Ascending aorta (tissue), 2 donors: ENCODE measurements at regions not wholly inside any gene's neighbourhood (a gene's known extent, or its start where the extent isn't known, plus 50 kb on each side); places are given as distances from the start of the nearest gene placed in this dataset.

Source experiments
- DNase-seq, 2 donors: peaks; one replicate each; pipeline ENCODE4 v3.0.0-alpha.2; 2019; ENCODE audit warnings: low spot score in 2 of 2
- H3K27ac ChIP-seq, 2 donors: fragments of 200-600 bp; sonication (generic); one replicate each; pipeline ENCODE4 v1.5.1; 2016 to 2017; ENCODE audit warnings: mild to moderate bottlenecking in 1 of 2
- H3K27me3 ChIP-seq: fragments of 200-600 bp; sonication (generic); one replicate; pipeline ENCODE4 v1.5.1; 2017
- H3K36me3 ChIP-seq, 2 donors: fragments of 200-600 bp; sonication (generic); one replicate each; pipeline ENCODE4 v1.5.1; 2016
- H3K4me1 ChIP-seq, 2 donors: fragments of 200-600 bp; sonication (generic); one replicate each; pipeline ENCODE4 v1.5.1; 2016 to 2017; ENCODE audit warnings: mild to moderate bottlenecking in 1 of 2
- H3K4me3 ChIP-seq, 2 donors: fragments of 200-600 bp; sonication (generic); one replicate each; pipeline ENCODE4 v1.5.1; 2016 to 2017; ENCODE audit warnings: mild to moderate bottlenecking in 1 of 2
- H3K9me3 ChIP-seq, 2 donors: fragments of 200-600 bp; sonication (generic); one replicate each; pipeline ENCODE4 v1.5.1; 2016
- intact Hi-C: fragments of 100-400 bp; cut with DNase I; formaldehyde crosslinking; loops from one replicate; pipeline ENCODE4 v1.15.1; 2023
- TF ChIP-seq, protein P1 (sequence below), 3 experiments: fragments of 200-600 bp in 2 of 3; fragments of 450-650 bp in 1 of 3; sonication (generic) in 2 of 3; IDR thresholded peaks; one replicate each; pipeline ENCODE4 v1.5.1; 2016 to 2019; ENCODE audit warnings: antibody characterized with exemption in 3 of 3, mild to moderate bottlenecking in 1 of 3, moderate library complexity in 1 of 3

DNA sequence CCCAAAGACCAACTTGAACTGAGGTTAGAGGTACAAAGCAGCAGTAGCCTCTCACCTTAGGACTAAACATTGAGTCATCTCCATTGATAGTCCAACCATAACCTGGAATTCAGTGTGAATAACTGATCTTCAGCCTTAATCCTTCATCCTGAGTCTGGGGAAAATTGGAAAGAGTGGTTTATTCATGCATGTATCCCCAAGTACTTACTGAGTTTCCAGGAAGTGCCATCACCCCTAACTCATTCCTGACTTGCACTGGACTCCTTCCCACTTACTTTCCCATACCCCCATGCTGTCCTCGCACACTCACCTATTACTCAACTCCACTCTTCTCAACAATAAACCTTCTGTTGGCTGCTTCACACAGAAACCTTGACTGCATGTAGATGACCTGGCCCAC, 161.4 kb upstream of the ZNF462 start:
- TF ChIP-seq, protein P1, sequence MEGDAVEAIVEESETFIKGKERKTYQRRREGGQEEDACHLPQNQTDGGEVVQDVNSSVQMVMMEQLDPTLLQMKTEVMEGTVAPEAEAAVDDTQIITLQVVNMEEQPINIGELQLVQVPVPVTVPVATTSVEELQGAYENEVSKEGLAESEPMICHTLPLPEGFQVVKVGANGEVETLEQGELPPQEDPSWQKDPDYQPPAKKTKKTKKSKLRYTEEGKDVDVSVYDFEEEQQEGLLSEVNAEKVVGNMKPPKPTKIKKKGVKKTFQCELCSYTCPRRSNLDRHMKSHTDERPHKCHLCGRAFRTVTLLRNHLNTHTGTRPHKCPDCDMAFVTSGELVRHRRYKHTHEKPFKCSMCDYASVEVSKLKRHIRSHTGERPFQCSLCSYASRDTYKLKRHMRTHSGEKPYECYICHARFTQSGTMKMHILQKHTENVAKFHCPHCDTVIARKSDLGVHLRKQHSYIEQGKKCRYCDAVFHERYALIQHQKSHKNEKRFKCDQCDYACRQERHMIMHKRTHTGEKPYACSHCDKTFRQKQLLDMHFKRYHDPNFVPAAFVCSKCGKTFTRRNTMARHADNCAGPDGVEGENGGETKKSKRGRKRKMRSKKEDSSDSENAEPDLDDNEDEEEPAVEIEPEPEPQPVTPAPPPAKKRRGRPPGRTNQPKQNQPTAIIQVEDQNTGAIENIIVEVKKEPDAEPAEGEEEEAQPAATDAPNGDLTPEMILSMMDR (IDR thresholded peaks at IDR 0.05): no peak
- no peaks in the 10 kb centered on the region for H3K27me3 ChIP-seq
- DNase-seq: no peak
- H3K36me3 ChIP-seq: no peaks in the 10 kb centered on the region
- H3K27ac ChIP-seq: no peak overlapping the region
- H3K4me3 ChIP-seq: no peak overlapping the region
- H3K9me3 ChIP-seq: no peaks in the 10 kb centered on the region
- peaks cover 0 to 4% of the 10 kb centered on the region in 2 donors for H3K4me1 ChIP-seq
- intact Hi-C loops: no loop called here

DNA sequence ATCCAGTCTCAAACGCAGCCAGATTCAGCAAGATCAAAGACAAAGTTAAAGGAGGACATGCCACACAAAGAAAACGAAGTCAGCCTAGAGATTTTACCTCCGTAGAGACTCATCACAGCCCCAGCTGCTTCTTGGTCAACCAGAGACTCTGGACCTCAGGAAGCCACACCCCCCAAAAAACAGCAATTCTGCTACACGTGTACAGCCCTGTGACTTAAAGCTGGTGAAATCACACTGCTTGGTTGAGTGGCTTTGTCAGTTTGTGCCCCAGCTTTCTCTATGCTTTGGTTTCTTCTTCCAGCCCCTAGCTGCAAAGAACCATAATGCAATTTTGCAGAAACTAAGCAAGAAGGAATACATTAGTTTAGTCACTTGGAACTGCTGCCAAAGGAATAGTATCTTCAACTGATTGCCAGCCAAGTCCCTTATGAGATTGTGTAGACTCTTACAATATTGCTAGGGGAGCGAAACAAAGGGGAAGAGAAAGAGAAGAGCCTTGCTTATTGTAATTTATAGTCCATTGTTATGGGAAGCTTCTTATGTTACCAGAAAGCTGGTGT, 158.8 kb upstream of the ZNF462 start:
- H3K36me3 ChIP-seq: no peaks in the 10 kb centered on the region
- no peak for DNase-seq
- H3K9me3 ChIP-seq: no peaks in the 10 kb centered on the region
- H3K4me3 ChIP-seq: no peak overlapping the region
- H3K4me1 ChIP-seq: no peaks in the 10 kb centered on the region
- TF ChIP-seq, protein P1 (IDR thresholded peaks at IDR 0.05): no peak
- H3K27ac ChIP-seq: no peak overlapping the region
- intact Hi-C loops: no loop called here
- no peaks in the 10 kb centered on the region for H3K27me3 ChIP-seq

DNA sequence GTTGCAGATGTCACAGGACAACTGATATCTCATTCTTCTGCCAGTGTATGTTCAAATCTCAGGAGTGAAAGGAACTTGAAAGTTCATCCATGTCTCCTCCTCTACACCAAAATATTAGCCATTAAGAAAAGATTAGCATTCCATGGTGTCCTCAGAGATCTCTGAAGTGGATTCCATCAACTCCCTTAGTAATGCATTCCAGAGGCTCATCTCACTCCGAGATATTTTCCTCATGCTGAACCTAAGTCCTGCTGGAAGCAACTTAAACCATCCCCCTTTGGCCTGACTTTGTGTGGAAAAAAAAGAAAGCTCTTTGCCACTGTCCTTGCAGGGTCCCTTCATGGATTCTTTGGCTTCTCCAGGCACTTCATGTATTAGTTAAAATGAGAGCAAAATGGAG, 155.7 kb upstream of the ZNF462 start:
- Histone ChIP-seq H3K27me3 (no peaks in the 10 kb centered on the region), H3K4me3 (no peak overlapping the region), H3K27ac (no peak overlapping the region), H3K9me3 (no peaks in the 10 kb centered on the region), H3K36me3 (no peaks in the 10 kb centered on the region), H3K4me1 (no peaks in the 10 kb centered on the region)
- TF ChIP-seq, protein P1 (IDR thresholded peaks at IDR 0.05): no peak
- DNase-seq: no peak
- intact Hi-C loops: no loop called here

DNA sequence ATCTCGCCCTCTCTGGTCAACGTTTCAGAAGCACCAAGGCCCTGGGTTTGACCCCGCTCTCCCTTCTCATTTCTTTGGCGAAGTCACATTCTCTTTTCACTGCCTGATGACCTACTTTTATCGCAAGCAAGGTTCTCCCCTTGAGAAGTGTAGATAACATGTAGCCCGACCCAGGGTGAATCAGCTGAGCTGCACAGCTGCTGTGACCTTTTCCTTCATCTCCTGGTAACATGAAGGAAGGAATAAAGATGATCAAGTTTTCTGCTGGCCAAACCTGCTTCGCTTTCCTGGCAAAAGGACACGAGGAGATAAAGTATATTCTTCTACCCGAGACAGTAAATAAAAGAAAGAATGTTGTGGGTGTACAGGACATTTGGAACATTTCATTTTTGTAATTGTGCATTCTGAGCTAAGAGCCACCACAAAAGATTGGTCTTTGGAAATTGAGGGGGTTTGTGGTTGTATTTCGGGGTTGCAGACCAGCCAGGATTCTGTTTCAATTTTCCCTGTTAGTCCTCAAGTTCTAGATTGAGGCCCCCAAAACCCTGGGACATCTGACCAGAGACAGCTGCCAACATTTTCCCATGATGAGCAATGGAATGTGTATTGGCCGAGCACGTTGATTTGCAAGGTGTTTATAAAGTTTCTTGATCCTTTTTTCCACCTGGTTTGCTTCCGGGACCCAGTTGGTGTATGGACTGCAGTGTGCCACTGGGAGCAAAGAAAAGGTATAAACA, 155.1 kb upstream of the ZNF462 start:
- Histone ChIP-seq H3K9me3 (no peaks in the 10 kb centered on the region), H3K4me1 (no peaks in the 10 kb centered on the region), H3K27me3 (no peaks in the 10 kb centered on the region), H3K27ac (no peak overlapping the region), H3K36me3 (no peaks in the 10 kb centered on the region), H3K4me3 (no peak overlapping the region)
- DNase-seq: no peak
- TF ChIP-seq, protein P1 (IDR thresholded peaks at IDR 0.05): no peak
- intact Hi-C loops: no loop called here

DNA sequence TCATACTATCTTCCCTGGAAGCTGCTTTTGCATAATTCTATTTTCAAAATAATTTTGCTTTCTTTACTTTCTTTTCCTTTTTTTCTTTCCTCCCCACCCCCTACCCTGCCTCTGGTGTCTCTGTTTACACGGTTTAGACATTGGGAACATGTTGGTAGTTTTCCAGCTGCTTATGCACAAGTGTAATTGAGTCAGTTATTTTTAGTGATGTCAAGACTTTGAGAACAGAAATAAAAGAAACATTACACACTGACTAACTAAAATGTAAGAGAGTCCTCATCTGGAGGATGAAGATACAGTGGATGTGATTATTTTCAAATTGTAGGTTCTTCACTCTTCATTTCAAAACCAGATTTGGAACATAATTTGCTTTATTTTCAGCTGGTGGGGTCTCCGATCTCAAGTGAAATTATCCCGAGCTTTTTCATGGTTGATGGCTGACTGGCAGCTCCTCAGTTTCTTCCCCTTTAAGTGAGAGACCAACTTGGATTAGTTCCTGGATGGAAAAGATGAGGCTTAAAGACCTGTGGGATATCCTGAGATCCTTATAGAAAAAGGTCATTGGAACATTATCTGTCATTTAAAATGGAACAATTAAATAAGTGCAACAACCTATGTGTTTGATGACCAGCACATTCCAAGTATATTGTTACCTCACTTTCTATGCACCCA, 154.4 kb upstream of the ZNF462 start:
- TF ChIP-seq, protein P1 (IDR thresholded peaks at IDR 0.05): no peak
- Histone ChIP-seq H3K27ac (no peak overlapping the region), H3K9me3 (no peaks in the 10 kb centered on the region)

More for the DNA sequence above, 154.4 kb upstream of the ZNF462 start:
- Histone ChIP-seq H3K27me3 (no peaks in the 10 kb centered on the region), H3K36me3 (no peaks in the 10 kb centered on the region), H3K4me1 (no peaks in the 10 kb centered on the region), H3K4me3 (no peak overlapping the region)
- no peak for DNase-seq
- intact Hi-C loops: no loop called here
